H1 (cell line): ENCODE measurements at regions not wholly inside any gene's neighbourhood (a gene's known extent, or its start where the extent isn't known, plus 50 kb on each side); places are given as distances from the start of the nearest gene placed in this dataset.

Experiments used
- ATF2 ChIP-seq: IDR thresholded peaks from 2 replicates; pipeline ENCODE4 v1.6.1; 2012; ENCODE audit warnings: low read length, inconsistent platforms
- POLR2A ChIP-seq, 2 experiments: IDR thresholded peaks; 1 replicate in 1 of 2; 2 replicates in 1 of 2; pipeline ENCODE4 v1.6.1; 2011; ENCODE audit warnings: low read depth in 2 of 2, low read length in 2 of 2, mild to moderate bottlenecking in 2 of 2; ENCODE audit errors: control extremely low read depth in 1 of 2
- RXRA ChIP-seq: IDR thresholded peaks from 2 replicates; pipeline ENCODE4 v1.6.1; 2011; ENCODE audit warnings: low read depth, mild to moderate bottlenecking, low read length, moderate library complexity; ENCODE audit not compliant: insufficient read depth
- SP4 ChIP-seq: IDR thresholded peaks from 2 replicates; pipeline ENCODE4 v1.6.1; 2012; ENCODE audit warnings: low read length, inconsistent platforms

- no peak for TF ChIP-seq RXRA
- no peak for TF ChIP-seq SP4
- TF ChIP-seq POLR2A (IDR thresholded peaks at IDR 0.05; ENCODE audit: control extremely low read depth in 1 of 2, low read depth in 2 of 2, low read length in 2 of 2), result no peak
- TF ChIP-seq ATF2, result no peak
- TF ChIP-seq, all 59 proteins: peak for 0
These were observed 2321.0 kb downstream of the PCDH9 start (continued) for GRCh38 chr13:64909184-64909583.
